Activated CD8-positive, alpha-beta T cell treated with anti-CD3 and anti-CD28 coated beads, Interleukin-2, amount 10 ng/mL, durations not matched to agents 7 days and 5 days (primary cell): ENCODE measurements at regions not wholly inside any gene's neighbourhood (a gene's known extent, or its start where the extent isn't known, plus 50 kb on each side); places are given as distances from the start of the nearest gene placed in this dataset.

Source experiments
- ATAC-seq: fragments of 150-1000 bp; cut with Tn5 transposase; one replicate; pipeline ENCODE4 v1.10.0; 2021; ENCODE audit warnings: moderate library complexity
- CTCF ChIA-PET: fragments of 350-600 bp; sonication (Branson Sonifier 250); formaldehyde crosslinking; loops from one replicate; lab custom pipeline; 2021; ENCODE audit warnings: antibody characterized with exemption; lab: Charles Lee
- POLR2A ChIA-PET: fragments of 350-600 bp; sonication (Branson Sonifier 250); formaldehyde crosslinking; loops from one replicate; lab custom pipeline; 2021; ENCODE audit warnings: antibody characterized with exemption; lab: Charles Lee
- DNase-seq: peaks from one replicate; pipeline ENCODE4 v3.0.0-alpha.2; 2020
- H3K27ac Mint-ChIP-seq: one replicate; pipeline ENCODE4 v1.8.0; 2021; ENCODE audit warnings: mild to moderate bottlenecking, mixed read lengths
- H3K27me3 Mint-ChIP-seq: one replicate; pipeline ENCODE4 v1.8.0; 2021; ENCODE audit warnings: low read depth, mixed read lengths
- H3K36me3 Mint-ChIP-seq: one replicate; pipeline ENCODE4 v1.8.0; 2021; ENCODE audit warnings: low read depth, mixed read lengths
- H3K4me1 Mint-ChIP-seq: one replicate; pipeline ENCODE4 v1.8.0; 2021; ENCODE audit warnings: low read depth, mixed read lengths
- H3K4me3 Mint-ChIP-seq: one replicate; pipeline ENCODE4 v1.8.0; 2021; ENCODE audit warnings: mild to moderate bottlenecking, mixed read lengths
- H3K9me3 Mint-ChIP-seq: one replicate; pipeline ENCODE4 v1.8.0; 2022; ENCODE audit warnings: mixed read lengths; ENCODE audit not compliant: insufficient read depth

- Mint-ChIP-seq H3K36me3 (no peaks in the 10 kb centered on the region), H3K4me3 (no peak overlapping the region), H3K9me3 (no peaks in the 10 kb centered on the region), H3K27me3 (peaks cover 2% of the 10 kb centered on the region), H3K4me1 (no peaks in the 10 kb centered on the region), H3K27ac (no peak overlapping the region)
- ATAC-seq (no peak), DNase-seq (no peak)
- POLR2A ChIA-PET: no interaction called here
- CTCF ChIA-PET: no interaction called here
Measured at GRCh38 chr20:39222101-39222500, 260.0 kb downstream of the DHX35 start.

- DNase-seq: no peak
- no peaks in the 10 kb centered on the region for H3K4me1 Mint-ChIP-seq
Measured at GRCh38 chr20:39216195-39216594, 254.1 kb downstream of the DHX35 start.

GRCh38 chr20:39214828-39215227 is 252.7 kb downstream of the DHX35 start:
- no peaks in the 10 kb centered on the region for H3K36me3 Mint-ChIP-seq
- H3K27ac Mint-ChIP-seq: no peak overlapping the region
- CTCF ChIA-PET: no interaction called here
- POLR2A ChIA-PET: no interaction called here
- ATAC-seq: no peak
- no peaks in the 10 kb centered on the region for H3K9me3 Mint-ChIP-seq
- no peaks in the 10 kb centered on the region for H3K4me1 Mint-ChIP-seq
- H3K27me3 Mint-ChIP-seq: peaks cover 10% of the 10 kb centered on the region
- DNase-seq: no peak
- no peak overlapping the region for H3K4me3 Mint-ChIP-seq

More at GRCh38 chr20:39216195-39216594, 254.1 kb downstream of the DHX35 start:
- POLR2A ChIA-PET: no interaction called here
- no peak for ATAC-seq
- Mint-ChIP-seq H3K36me3 (no peaks in the 10 kb centered on the region), H3K4me3 (no peak overlapping the region), H3K27me3 (peaks cover 10% of the 10 kb centered on the region), H3K27ac (no peak overlapping the region), H3K9me3 (no peaks in the 10 kb centered on the region)
- CTCF ChIA-PET: no interaction called here

DNA sequence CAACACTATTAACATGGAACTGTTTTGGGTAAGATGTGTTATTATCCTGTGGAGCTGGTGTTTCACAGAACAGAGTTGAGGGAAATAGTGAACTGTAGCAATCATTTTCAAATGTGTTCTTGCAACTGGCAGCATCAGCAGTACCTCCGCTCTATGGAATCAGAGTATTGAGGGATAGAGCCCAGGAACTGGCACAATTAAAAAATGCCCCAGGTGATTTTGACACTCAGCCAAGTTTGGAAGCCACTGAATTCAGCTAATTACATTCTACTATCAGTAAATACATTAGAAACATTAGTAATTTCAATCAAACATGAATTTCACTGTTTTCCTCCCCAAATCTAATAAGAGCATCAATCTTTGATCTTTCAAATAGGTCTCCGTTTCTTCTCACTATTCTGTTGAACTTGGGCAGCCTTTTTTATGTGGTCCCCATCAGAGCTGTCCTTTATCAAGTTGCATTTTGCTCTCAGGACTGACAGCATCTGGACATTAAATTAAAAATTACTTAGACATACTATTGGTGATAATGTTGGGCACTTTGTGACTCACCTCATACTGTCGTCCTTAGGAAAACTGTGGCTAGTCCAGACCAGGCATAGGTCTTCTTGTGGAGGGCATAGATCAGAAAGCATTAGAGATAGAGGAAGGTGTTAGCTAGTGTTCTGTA is 251.5 kb downstream of the DHX35 start:
- Mint-ChIP-seq H3K9me3 (no peaks in the 10 kb centered on the region), H3K27ac (no peak overlapping the region), H3K4me1 (no peaks in the 10 kb centered on the region), H3K4me3 (no peak overlapping the region), H3K36me3 (no peaks in the 10 kb centered on the region), H3K27me3 (peaks cover 10% of the 10 kb centered on the region)
- POLR2A ChIA-PET: no interaction called here
- no peak for ATAC-seq
- DNase-seq: no peak
- CTCF ChIA-PET: no interaction called here

DNA sequence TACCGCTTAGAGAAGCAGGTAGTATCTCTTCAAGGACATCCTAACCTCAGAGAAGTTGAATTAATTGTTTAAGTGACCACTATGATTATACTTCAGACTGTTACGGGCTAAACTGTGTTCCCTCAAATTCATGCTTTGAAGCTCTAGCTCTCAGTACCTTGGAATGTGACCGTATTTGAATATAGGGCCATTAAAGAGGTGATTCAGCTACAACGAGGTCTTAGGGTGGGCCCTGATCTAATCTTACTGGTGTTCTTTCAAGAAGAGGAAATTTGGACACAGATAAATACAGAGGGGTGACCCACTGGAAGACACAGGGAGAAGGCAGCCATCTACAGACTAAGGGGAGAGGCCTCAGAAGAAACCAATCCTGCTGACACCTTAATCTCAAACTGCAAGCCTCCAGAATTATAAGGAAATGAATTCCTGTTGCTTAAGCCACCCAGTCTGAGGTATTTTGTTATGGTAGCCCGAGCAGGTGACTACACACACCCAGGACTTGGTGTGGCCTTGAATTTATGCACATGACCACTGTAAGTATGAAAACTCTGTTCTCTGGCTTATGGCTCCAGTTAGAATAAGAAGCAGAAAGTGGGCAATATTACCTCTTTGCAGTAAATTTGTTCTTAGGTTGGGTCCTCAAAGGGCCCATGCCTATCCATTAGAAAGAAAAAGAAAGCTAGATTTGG is 249.1 kb downstream of the DHX35 start:
- DNase-seq (no peak), ATAC-seq (no peak)
- Mint-ChIP-seq H3K4me3 (no peak overlapping the region), H3K27me3 (peaks cover 5% of the 10 kb centered on the region), H3K9me3 (no peaks in the 10 kb centered on the region), H3K27ac (no peak overlapping the region), H3K36me3 (no peaks in the 10 kb centered on the region), H3K4me1 (no peaks in the 10 kb centered on the region)
- POLR2A ChIA-PET: no interaction called here
- CTCF ChIA-PET: no interaction called here

DNA sequence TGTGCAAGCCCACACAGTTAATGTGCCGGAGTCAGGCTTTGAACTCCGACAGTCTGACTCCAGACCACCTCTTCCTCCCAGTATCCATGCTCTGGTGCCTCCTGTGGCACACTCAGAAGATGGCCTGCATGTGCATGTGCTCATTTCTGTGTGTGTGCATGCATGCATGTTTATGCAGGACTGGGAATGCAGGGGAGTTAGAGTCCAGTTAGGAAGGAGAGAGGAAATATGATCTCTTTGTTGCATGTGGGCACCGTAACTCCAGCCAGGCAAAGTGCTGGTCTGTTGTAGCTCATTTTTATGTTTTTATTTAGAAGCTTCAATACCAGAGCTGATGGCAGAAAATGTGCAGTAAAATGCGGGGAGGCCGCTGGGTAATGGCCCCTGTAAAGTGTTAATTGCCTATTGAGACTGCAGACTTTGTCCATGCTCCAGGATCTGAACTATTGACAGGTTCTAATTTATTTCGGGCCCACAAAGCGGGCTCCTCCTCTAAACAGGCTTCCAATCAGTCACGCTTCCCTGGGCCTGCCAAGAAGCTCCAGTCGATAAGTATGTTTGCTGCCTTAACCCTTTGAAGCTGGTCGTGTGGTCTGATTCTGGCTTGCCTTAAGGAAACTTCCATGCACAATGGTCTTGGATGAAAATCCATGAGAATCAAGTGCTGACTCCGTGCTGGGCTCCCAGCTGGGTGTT is 248.3 kb downstream of the DHX35 start:
- Mint-ChIP-seq H3K27ac (no peak overlapping the region), H3K4me3 (no peak overlapping the region), H3K4me1 (no peaks in the 10 kb centered on the region), H3K9me3 (no peaks in the 10 kb centered on the region), H3K27me3 (peaks cover 4% of the 10 kb centered on the region), H3K36me3 (no peaks in the 10 kb centered on the region)
- ATAC-seq (no peak), DNase-seq (no peak)
- CTCF ChIA-PET: no interaction called here
- POLR2A ChIA-PET: no interaction called here

DNA sequence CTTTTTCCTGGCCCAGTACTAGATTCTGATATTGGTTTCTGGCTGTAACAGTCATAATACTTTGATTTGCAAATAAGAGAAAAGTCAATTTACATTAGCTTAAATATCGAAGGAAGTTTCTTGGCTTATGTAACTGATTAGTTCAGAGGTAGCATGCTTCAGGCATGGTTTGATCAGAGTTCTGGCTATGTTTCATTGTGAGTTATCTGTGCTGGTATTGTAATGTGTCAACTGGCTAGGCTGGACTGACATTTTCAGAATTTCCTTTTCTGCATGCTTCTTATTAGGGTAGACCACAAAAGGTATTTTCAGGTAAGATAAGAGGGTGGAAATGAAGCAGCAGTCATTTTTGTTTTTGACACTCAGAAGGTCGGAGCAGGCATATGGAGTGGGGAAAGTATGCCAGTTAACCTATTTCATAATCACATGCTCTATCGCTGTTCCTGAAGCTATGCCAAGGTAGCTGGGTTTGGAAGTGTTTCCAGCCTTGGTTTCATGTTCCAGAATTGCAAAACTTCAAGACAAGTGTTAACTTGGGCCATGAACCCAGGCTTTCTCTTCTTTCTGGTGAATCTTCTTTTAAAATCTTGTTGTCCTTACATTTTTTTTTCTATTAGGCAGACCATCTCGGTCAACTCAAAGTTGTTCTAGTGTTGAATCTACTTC is 244.9 kb downstream of the DHX35 start:
- ChIA-PET POLR2A (no interaction called here), CTCF (no interaction called here)
- no peak for ATAC-seq
- DNase-seq: no peak
- peaks cover 4% of the 10 kb centered on the region for H3K27me3 Mint-ChIP-seq
- no peaks in the 10 kb centered on the region for H3K36me3 Mint-ChIP-seq
- no peak overlapping the region for H3K27ac Mint-ChIP-seq
- no peak overlapping the region for H3K4me3 Mint-ChIP-seq
- H3K9me3 Mint-ChIP-seq: no peaks in the 10 kb centered on the region
- H3K4me1 Mint-ChIP-seq: no peaks in the 10 kb centered on the region

GRCh38 chr20:39195582-39196021 is 233.5 kb downstream of the DHX35 start:
- ChIA-PET CTCF (interaction anchor here (1.0 kb wide), 1 partner anchor 302 kb away, joined by 3 read pairs; no protein-coding TSS in a partner anchor), POLR2A (no interaction called here)
- Mint-ChIP-seq H3K4me1 (no peaks in the 10 kb centered on the region), H3K36me3 (no peaks in the 10 kb centered on the region), H3K27ac (no peak overlapping the region), H3K4me3 (no peak overlapping the region), H3K27me3 (peaks cover 5% of the 10 kb centered on the region), H3K9me3 (no peaks in the 10 kb centered on the region)
- DNase-seq (peak; percentile 22), ATAC-seq (no peak)

DNA sequence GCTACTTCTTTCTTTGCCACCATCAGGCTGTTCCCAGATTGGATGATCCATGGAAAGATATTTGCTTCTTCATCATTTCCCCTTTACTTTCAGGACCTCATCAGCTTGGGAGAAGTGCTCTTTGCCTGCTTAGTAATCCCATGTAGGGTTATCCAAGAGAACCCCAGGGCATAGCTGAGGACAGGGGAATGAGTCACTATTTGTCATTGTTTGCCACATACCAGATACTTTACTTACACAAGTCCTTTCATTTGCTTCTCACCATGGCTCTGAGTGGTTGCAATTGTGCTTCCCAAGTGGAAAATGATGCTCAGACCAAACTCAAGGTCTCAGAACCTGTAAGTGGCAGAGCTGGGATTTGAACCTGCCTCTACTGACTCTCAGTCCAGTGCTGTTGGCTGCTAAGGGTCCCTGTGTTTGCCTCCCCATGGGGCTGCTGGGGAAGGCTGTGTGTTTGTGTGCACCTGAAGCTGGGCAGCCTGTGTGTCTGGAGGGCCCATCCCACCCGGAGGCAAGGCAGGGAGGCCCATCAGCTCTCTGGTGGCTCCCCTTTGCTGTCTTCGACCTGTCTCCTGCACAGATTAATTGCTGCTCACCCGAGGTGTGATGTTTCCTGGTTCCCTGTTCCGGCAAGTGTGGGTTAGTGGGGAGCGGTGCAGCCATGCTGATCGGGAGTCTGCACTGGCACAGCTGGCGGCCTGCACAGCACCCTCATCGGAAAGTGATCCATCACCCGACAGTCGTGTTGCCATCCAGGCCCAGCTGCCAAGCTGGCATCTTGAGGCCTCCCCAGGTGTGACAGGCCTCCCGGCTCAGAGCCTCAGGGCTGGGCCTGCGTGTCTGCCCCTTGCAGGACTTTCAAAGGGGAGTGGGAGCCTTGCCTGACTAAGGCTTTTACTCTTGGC is 228.8 kb downstream of the DHX35 start:
- ChIA-PET POLR2A (no interaction called here), CTCF (no interaction called here)
- Mint-ChIP-seq H3K4me1 (no peaks in the 10 kb centered on the region), H3K36me3 (no peaks in the 10 kb centered on the region), H3K4me3 (no peak overlapping the region), H3K27me3 (peaks cover 2% of the 10 kb centered on the region), H3K27ac (no peak overlapping the region), H3K9me3 (no peaks in the 10 kb centered on the region)
- no peak for ATAC-seq
- DNase-seq: no peak

GRCh38 chr20:39188266-39188765 is 226.2 kb downstream of the DHX35 start:
- Mint-ChIP-seq H3K27ac (no peak overlapping the region), H3K4me1 (no peaks in the 10 kb centered on the region), H3K27me3 (peaks cover 2% of the 10 kb centered on the region), H3K4me3 (no peak overlapping the region), H3K36me3 (no peaks in the 10 kb centered on the region), H3K9me3 (peaks cover 4% of the 10 kb centered on the region)
- POLR2A ChIA-PET: no interaction called here
- CTCF ChIA-PET: no interaction called here
- ATAC-seq: no peak
- DNase-seq: no peak

GRCh38 chr20:39181490-39181889 is 219.3 kb downstream of the DHX35 start:
- Mint-ChIP-seq H3K27me3 (peaks cover 12% of the 10 kb centered on the region), H3K27ac (no peak overlapping the region), H3K36me3 (no peaks in the 10 kb centered on the region), H3K4me3 (no peak overlapping the region), H3K9me3 (peaks cover 4% of the 10 kb centered on the region), H3K4me1 (no peaks in the 10 kb centered on the region)
- no peak for ATAC-seq
- CTCF ChIA-PET: no interaction called here
- no peak for DNase-seq
- POLR2A ChIA-PET: no interaction called here
